ENCODE measurements at regions not wholly inside any gene's neighbourhood (a gene's known extent, or its start where the extent isn't known, plus 50 kb on each side); places are given as distances from the start of the nearest gene placed in this dataset.
"Not testable (repeated sequence)": the region's sequence is repeated elsewhere in the genome, so short reads cannot be mapped to it uniquely, and the experiment has no call there.

- peaks cover 53% of the 10 kb centered on the region for H3K4me1 ChIP-seq (ENCODE audit: control insufficient read depth, insufficient read depth, low read length)
- no peak for DNase-seq (ENCODE audit: low read depth in 4 of 6, low spot score in 6 of 6)
- WGBS (ENCODE audit: insufficient coverage): 33% methylated on average over 1 of the region's 3 CpGs
- no peak overlapping the region for H3K27ac ChIP-seq (ENCODE audit: low read depth, low read length)
- H3K36me3 ChIP-seq (ENCODE audit: control insufficient read depth, insufficient read depth, low read length): no peaks in the 10 kb centered on the region
- no peaks in the 10 kb centered on the region for H3K27me3 ChIP-seq (ENCODE audit: control insufficient read depth, insufficient read depth, low read length)
- H3K9me3 ChIP-seq (ENCODE audit: control insufficient read depth, insufficient read depth, low read length): no peaks in the 10 kb centered on the region
- H3K4me3 ChIP-seq (ENCODE audit: low read depth, low read length): no peak overlapping the region
These were observed 351.3 kb downstream of the SOX9 start for GRCh38 chr17:72472106-72472505.

GRCh38 chr17:72472853-72473390 lies 352.1 kb downstream of the SOX9 start:
- not testable (repeated sequence) for H3K9me3 ChIP-seq (ENCODE audit: control insufficient read depth, insufficient read depth, low read length); H3K4me3 ChIP-seq (ENCODE audit: low read depth, low read length); DNase-seq (ENCODE audit: low read depth in 4 of 6, low spot score in 6 of 6); H3K27ac ChIP-seq (ENCODE audit: low read depth, low read length); H3K27me3 ChIP-seq (ENCODE audit: control insufficient read depth, insufficient read depth, low read length); H3K36me3 ChIP-seq (ENCODE audit: control insufficient read depth, insufficient read depth, low read length)
- peaks cover 54% of the 10 kb centered on the region for H3K4me1 ChIP-seq (ENCODE audit: control insufficient read depth, insufficient read depth, low read length)
- WGBS (ENCODE audit: insufficient coverage): no CpG with 5 or more reads among the region's 4 CpGs

- H3K9me3 ChIP-seq (ENCODE audit: control insufficient read depth, insufficient read depth, low read length): no peaks in the 10 kb centered on the region
- peak overlapping the region; percentile 37 for H3K27ac ChIP-seq (ENCODE audit: low read depth, low read length)
- no peaks in the 10 kb centered on the region for H3K36me3 ChIP-seq (ENCODE audit: control insufficient read depth, insufficient read depth, low read length)
- no CpG with 5 or more reads among the region's 2 CpGs for WGBS (ENCODE audit: insufficient coverage)
- DNase-seq (ENCODE audit: low read depth in 4 of 6, low spot score in 6 of 6): no peak
- no peak overlapping the region for H3K4me3 ChIP-seq (ENCODE audit: low read depth, low read length)
- peaks cover 51% of the 10 kb centered on the region for H3K4me1 ChIP-seq (ENCODE audit: control insufficient read depth, insufficient read depth, low read length)
- H3K27me3 ChIP-seq (ENCODE audit: control insufficient read depth, insufficient read depth, low read length): no peaks in the 10 kb centered on the region
These were observed 353.4 kb downstream of the SOX9 start for GRCh38 chr17:72474243-72474642.

- peak overlapping the region; percentile 37 for H3K27ac ChIP-seq (ENCODE audit: low read depth, low read length)
- H3K4me3 ChIP-seq (ENCODE audit: low read depth, low read length): no peak overlapping the region
- H3K4me1 ChIP-seq (ENCODE audit: control insufficient read depth, insufficient read depth, low read length): peaks cover 45% of the 10 kb centered on the region
- no peaks in the 10 kb centered on the region for H3K27me3 ChIP-seq (ENCODE audit: control insufficient read depth, insufficient read depth, low read length)
- no peaks in the 10 kb centered on the region for H3K36me3 ChIP-seq (ENCODE audit: control insufficient read depth, insufficient read depth, low read length)
- no peaks in the 10 kb centered on the region for H3K9me3 ChIP-seq (ENCODE audit: control insufficient read depth, insufficient read depth, low read length)
- WGBS (ENCODE audit: insufficient coverage): no CpG with 5 or more reads among the region's 5 CpGs
- DNase-seq (ENCODE audit: low read depth in 4 of 6, low spot score in 6 of 6): no peak
These were observed 354.1 kb downstream of the SOX9 start for GRCh38 chr17:72474719-72475477.

- Histone ChIP-seq H3K9me3 (ENCODE audit: control insufficient read depth, insufficient read depth, low read length) (no peaks in the 10 kb centered on the region), H3K4me1 (ENCODE audit: control insufficient read depth, insufficient read depth, low read length) (peaks cover 39% of the 10 kb centered on the region), H3K36me3 (ENCODE audit: control insufficient read depth, insufficient read depth, low read length) (no peaks in the 10 kb centered on the region), H3K27me3 (ENCODE audit: control insufficient read depth, insufficient read depth, low read length) (no peaks in the 10 kb centered on the region), H3K27ac (ENCODE audit: low read depth, low read length) (peak overlapping the region; percentile 81), H3K4me3 (ENCODE audit: low read depth, low read length) (no peak overlapping the region)
- 30% methylated on average over 7 of the region's 9 CpGs for WGBS (ENCODE audit: insufficient coverage)
- DNase-seq (ENCODE audit: low read depth in 4 of 6, low spot score in 6 of 6): peak in 1 of 6 donors; percentile 40
These were observed 355.3 kb downstream of the SOX9 start for GRCh38 chr17:72476134-72476533.

- 3% methylated on average over 10 of the region's 12 CpGs for WGBS (ENCODE audit: insufficient coverage)
- Histone ChIP-seq H3K4me1 (ENCODE audit: control insufficient read depth, insufficient read depth, low read length) (peaks cover 39% of the 10 kb centered on the region), H3K27me3 (ENCODE audit: control insufficient read depth, insufficient read depth, low read length) (no peaks in the 10 kb centered on the region), H3K36me3 (ENCODE audit: control insufficient read depth, insufficient read depth, low read length) (no peaks in the 10 kb centered on the region), H3K4me3 (ENCODE audit: low read depth, low read length) (no peak overlapping the region), H3K9me3 (ENCODE audit: control insufficient read depth, insufficient read depth, low read length) (no peaks in the 10 kb centered on the region), H3K27ac (ENCODE audit: low read depth, low read length) (peak overlapping the region; percentile 81)
- DNase-seq (ENCODE audit: low read depth in 4 of 6, low spot score in 6 of 6): peak in 3 of 6 donors; percentile 52 to 92 (median 85)
These were observed 355.8 kb downstream of the SOX9 start for GRCh38 chr17:72476575-72476986.

GRCh38 chr17:72477491-72477890 lies 356.7 kb downstream of the SOX9 start:
- H3K27ac ChIP-seq (ENCODE audit: low read depth, low read length): peak overlapping the region; percentile 81
- WGBS (ENCODE audit: insufficient coverage): 43% methylated on average over 3 of the region's 8 CpGs
- H3K4me3 ChIP-seq (ENCODE audit: low read depth, low read length): no peak overlapping the region
- H3K9me3 ChIP-seq (ENCODE audit: control insufficient read depth, insufficient read depth, low read length): no peaks in the 10 kb centered on the region
- H3K36me3 ChIP-seq (ENCODE audit: control insufficient read depth, insufficient read depth, low read length): no peaks in the 10 kb centered on the region
- peak in 2 of 6 donors; percentile 61 to 69 for DNase-seq (ENCODE audit: low read depth in 4 of 6, low spot score in 6 of 6)
- no peaks in the 10 kb centered on the region for H3K27me3 ChIP-seq (ENCODE audit: control insufficient read depth, insufficient read depth, low read length)
- H3K4me1 ChIP-seq (ENCODE audit: control insufficient read depth, insufficient read depth, low read length): peaks cover 39% of the 10 kb centered on the region

- DNase-seq (ENCODE audit: low read depth in 4 of 6, low spot score in 6 of 6): no peak
- Histone ChIP-seq H3K36me3 (ENCODE audit: control insufficient read depth, insufficient read depth, low read length) (no peaks in the 10 kb centered on the region), H3K27me3 (ENCODE audit: control insufficient read depth, insufficient read depth, low read length) (no peaks in the 10 kb centered on the region), H3K9me3 (ENCODE audit: control insufficient read depth, insufficient read depth, low read length) (no peaks in the 10 kb centered on the region), H3K4me3 (ENCODE audit: low read depth, low read length) (no peak overlapping the region), H3K4me1 (ENCODE audit: control insufficient read depth, insufficient read depth, low read length) (peaks cover 39% of the 10 kb centered on the region), H3K27ac (ENCODE audit: low read depth, low read length) (no peak overlapping the region)
- 91% methylated on average over 4 of the region's 4 CpGs for WGBS (ENCODE audit: insufficient coverage)
These were observed 358.3 kb downstream of the SOX9 start for GRCh38 chr17:72479113-72479512.

GRCh38 chr17:72481572-72481971 lies 360.8 kb downstream of the SOX9 start:
- no peak for DNase-seq (ENCODE audit: low read depth in 4 of 6, low spot score in 6 of 6)
- Histone ChIP-seq H3K27me3 (ENCODE audit: control insufficient read depth, insufficient read depth, low read length) (no peaks in the 10 kb centered on the region), H3K36me3 (ENCODE audit: control insufficient read depth, insufficient read depth, low read length) (no peaks in the 10 kb centered on the region), H3K4me1 (ENCODE audit: control insufficient read depth, insufficient read depth, low read length) (peaks cover 21% of the 10 kb centered on the region), H3K9me3 (ENCODE audit: control insufficient read depth, insufficient read depth, low read length) (no peaks in the 10 kb centered on the region), H3K4me3 (ENCODE audit: low read depth, low read length) (no peak overlapping the region), H3K27ac (ENCODE audit: low read depth, low read length) (no peak overlapping the region)
- WGBS (ENCODE audit: insufficient coverage): no CpG with 5 or more reads among the region's 2 CpGs

GRCh38 chr17:72485596-72485995 lies 364.8 kb downstream of the SOX9 start:
- no peak overlapping the region for H3K27ac ChIP-seq (ENCODE audit: low read depth, low read length)
- H3K4me1 ChIP-seq (ENCODE audit: control insufficient read depth, insufficient read depth, low read length): peaks cover 15% of the 10 kb centered on the region
- no peaks in the 10 kb centered on the region for H3K36me3 ChIP-seq (ENCODE audit: control insufficient read depth, insufficient read depth, low read length)
- WGBS (ENCODE audit: insufficient coverage): no CpG with 5 or more reads among the region's 4 CpGs
- no peaks in the 10 kb centered on the region for H3K27me3 ChIP-seq (ENCODE audit: control insufficient read depth, insufficient read depth, low read length)
- no peak overlapping the region for H3K4me3 ChIP-seq (ENCODE audit: low read depth, low read length)
- DNase-seq (ENCODE audit: low read depth in 4 of 6, low spot score in 6 of 6): peak in 1 of 6 donors; percentile 43
- H3K9me3 ChIP-seq (ENCODE audit: control insufficient read depth, insufficient read depth, low read length): peaks cover 2% of the 10 kb centered on the region
